ENCODE measurements at regions not wholly inside any gene's neighbourhood (a gene's known extent, or its start where the extent isn't known, plus 50 kb on each side); places are given as distances from the start of the nearest gene placed in this dataset.

DNA sequence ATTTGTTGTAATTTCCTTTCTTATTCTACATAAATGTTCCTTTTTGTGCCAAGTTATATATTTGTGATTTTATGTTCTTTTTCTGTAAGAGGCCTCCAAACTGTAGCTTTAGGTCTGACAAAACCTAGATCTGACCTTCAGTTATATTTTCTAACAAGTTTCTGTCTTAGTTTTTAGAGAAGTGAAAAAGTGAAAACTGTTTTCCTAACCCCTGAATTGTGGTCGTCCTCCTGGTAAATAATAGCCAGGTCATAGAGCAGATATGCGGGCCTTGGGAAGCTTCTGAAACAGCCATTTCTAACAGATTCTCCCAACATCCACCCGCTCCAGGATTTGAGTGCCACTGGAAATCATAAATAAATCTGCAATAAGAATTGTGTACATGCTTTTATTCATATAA lies 398.4 kb upstream of the CWC22 start:
- H3K4me3 ChIP-seq (replicated peaks; ENCODE audit: low read depth, low read length) = no peak overlapping the region
- TF ChIP-seq CTCF (IDR thresholded peaks at IDR 0.05; ENCODE audit: low read depth, low read length, missing control alignments) = no peak
- DNase-seq (ENCODE audit: extremely low read depth, low read depth) = no peak

DNA sequence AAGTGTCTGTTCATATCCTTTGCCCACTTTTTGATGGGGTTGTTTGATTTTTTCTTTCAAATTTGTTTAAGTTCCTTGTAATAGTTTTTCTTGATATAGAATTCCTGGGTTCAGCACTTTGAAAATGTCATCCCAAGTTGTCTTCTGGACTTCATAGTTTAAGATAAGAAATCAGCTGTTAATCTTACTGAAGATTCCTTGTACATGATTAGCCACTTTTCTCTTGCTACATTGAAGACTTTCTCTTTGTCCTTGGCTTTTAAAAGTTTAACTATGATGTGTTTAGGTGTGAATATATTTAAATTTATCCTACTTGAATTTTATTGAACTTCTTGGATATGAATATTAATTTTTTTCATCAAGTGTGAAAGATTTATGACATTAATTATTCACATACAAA lies 387.2 kb upstream of the CWC22 start:
- no peak overlapping the region for H3K4me3 ChIP-seq (replicated peaks; ENCODE audit: low read depth, low read length)
- no peak for TF ChIP-seq CTCF (IDR thresholded peaks at IDR 0.05; ENCODE audit: low read depth, low read length, missing control alignments)
- no peak for DNase-seq (ENCODE audit: extremely low read depth, low read depth)

- DNase-seq (ENCODE audit: extremely low read depth, low read depth) = peak; percentile 64
- no peak overlapping the region for H3K4me3 ChIP-seq (replicated peaks; ENCODE audit: low read depth, low read length)
- TF ChIP-seq CTCF (IDR thresholded peaks at IDR 0.05; ENCODE audit: low read depth, low read length, missing control alignments) = no peak
Measured at GRCh38 chr2:180385601-180386201, 378.6 kb upstream of the CWC22 start.

GRCh38 chr2:180376066-180376465 lies 369.0 kb upstream of the CWC22 start:
- no peak for TF ChIP-seq CTCF (IDR thresholded peaks at IDR 0.05; ENCODE audit: low read depth, low read length, missing control alignments)
- no peak overlapping the region for H3K4me3 ChIP-seq (replicated peaks; ENCODE audit: low read depth, low read length)
- DNase-seq (ENCODE audit: extremely low read depth, low read depth) = no peak

DNA sequence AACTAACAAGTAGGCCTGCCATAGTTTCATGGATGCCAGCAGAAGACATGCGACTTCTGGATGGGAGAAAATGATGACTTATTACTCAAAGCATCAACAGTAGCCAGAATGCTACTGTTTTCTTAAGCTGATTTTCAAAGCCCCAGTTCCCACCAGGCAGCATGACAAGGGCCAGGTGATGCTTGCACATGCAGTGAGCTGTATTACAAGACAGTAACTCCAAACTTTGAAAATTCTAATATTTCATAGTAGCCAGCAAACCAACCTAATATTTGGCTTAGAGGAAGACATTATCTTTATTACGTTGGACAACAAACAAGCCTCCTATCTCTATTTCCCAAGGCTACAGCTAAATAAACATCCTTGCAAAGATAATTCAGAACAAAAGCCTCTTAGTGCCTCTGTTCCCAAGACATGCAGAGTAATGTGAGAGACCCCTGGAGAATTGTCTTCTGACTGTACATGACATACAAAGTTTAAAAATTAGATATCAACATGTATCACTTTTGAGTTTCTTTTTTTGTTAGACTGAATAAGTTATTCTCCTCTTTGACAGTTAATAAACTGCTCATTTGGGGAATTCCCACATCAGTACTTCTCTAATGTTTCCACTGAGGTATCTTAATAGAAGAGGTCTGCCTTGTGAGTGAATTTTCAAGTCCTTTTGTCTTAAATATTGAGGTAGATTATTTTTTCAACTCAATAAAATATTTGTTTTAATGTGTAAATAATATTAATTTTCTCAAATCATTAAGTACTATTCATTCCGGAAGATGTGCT lies 367.6 kb upstream of the CWC22 start:
- DNase-seq (ENCODE audit: extremely low read depth, low read depth) = no peak
- TF ChIP-seq CTCF (IDR thresholded peaks at IDR 0.05; ENCODE audit: low read depth, low read length, missing control alignments) = no peak
- H3K4me3 ChIP-seq (replicated peaks; ENCODE audit: low read depth, low read length) = no peak overlapping the region

DNA sequence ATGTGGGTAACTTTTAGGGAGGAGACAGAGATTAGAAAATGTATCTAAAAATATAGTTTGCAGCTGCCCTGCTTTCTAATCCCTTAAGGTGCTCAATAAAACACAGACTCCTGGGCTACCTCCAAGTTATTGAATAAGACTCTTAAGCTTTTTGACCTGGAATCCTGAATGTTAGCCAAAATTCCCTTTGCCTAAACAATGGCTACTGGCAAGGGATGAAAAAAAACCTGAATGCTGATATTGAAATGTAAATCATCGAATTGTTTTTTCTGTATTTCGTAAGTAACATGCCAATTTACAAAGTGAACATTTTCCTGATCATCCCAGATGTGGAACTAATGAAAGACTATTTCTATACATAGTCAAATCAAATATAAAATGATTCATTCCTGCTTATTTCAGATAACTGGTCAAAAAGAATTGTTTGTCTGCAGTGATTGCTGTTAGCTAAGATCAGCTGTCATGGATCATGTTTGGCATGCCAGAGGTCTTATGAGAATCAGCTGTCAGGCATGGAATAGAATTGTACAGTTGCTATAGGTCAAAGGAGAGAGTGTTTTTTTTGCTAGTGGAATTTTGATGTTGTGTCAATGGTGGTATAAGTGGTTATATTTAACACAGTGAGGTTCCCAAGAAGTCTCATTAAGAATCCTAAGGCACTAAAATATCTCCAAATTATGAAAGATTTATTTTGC lies 363.6 kb upstream of the CWC22 start:
- no peak overlapping the region for H3K4me3 ChIP-seq (replicated peaks; ENCODE audit: low read depth, low read length)
- TF ChIP-seq CTCF (IDR thresholded peaks at IDR 0.05; ENCODE audit: low read depth, low read length, missing control alignments) = no peak
- DNase-seq (ENCODE audit: extremely low read depth, low read depth) = no peak

Measured in HFF-Myc (cell line).